Cortex of kidney (tissue), 1 donor: ENCODE measurements at regions not wholly inside any gene's neighbourhood (a gene's known extent, or its start where the extent isn't known, plus 50 kb on each side); places are given as distances from the start of the nearest gene placed in this dataset.
"Not testable (repeated sequence)": the region's sequence is repeated elsewhere in the genome, so short reads cannot be mapped to it uniquely, and the experiment has no call there.

Experiments
- DNase-seq: peaks from one replicate; lab custom pipeline; 2025; lab: John Stamatoyannopoulos, UW

DNA sequence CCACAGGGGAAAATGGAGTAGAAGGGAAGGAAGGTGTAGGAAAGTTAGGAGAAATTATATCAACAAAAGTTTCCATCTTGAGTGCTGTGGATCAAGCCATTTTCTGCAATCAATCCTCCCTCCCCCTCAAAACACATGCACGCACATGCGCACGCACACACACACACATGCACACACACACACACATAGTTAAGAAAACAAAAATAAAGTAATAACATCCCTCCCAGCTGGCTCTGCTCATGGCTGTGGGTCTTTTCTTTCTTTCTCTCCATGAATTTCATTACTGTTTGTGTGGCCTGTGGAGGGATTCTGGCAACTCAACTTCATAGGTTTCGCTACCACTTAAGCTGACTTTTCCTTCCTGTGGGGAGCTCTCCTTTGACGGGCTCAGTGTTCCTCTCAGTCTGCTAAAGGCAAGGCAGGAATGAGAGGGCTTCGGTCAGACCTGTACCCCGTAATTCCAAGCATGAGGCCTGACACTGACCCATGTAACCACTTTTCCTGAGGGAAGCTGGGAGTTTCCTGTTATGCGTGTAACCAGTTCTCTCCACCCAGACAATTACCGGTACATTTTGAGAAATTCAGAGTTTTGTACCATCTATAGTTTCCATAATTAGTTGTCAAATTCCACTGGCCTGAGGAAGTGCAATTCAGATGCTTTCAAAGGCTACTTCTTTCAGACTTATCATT, 79.8 kb downstream of the ZNF92 start:
- DNase-seq, result no peak

DNA sequence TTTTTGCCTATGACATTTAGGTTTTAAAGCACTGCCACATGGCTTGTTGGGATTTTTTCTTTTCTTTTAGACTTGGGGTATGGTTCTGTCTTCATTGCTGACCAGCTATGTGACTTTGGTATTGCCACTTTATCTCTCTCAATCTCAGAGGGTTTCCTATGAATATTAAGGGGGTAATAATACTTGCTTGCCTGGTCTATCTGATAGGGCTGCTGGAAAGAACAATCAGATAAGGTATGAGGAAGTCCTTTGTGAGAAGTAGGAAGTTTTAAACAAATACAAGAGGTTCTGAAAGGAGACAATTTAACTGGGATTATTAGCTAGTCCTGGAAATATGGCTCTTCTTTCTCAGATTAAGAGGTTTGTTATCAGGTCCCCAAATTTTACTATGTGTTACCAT, 80.8 kb downstream of the ZNF92 start:
- DNase-seq, result no peak

DNA sequence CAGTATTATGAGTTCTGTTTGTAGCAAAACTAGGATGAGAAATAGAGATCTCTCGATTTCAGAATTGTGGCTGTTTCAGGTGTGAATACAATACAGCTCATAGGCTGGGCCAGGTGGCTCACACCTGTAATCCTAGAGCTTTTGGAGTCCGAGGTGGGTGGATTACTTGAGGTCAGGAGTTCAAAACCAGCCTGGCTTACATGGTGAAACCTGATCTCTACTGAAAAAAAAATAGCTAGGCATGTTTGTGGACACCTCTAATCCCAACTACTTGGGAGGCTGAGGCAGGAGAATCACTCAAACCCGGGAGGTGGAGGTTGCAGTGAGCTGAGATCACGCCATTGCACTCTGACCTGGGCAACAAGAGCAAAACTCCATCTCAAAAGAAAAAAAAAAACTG, 81.4 kb downstream of the ZNF92 start:
- not testable (repeated sequence) for DNase-seq

DNA sequence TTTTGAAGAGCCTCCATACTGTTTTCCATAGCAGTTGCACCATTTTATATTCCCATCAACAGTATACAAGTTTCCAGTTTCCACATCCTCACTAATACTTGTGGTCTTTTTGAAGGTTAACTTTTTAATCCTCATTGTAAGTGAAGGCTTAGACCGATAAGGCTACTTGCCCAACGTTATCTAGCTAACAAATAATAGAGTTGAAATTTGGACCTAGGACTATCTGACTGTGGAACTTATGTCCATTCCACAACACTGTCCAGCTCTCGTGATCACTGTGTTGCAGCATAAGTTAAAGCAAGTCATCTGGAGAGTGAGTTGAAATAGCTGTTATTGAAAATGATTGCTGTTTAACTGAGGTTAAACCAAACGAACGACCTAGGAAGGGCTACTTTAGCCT, 84.0 kb downstream of the ZNF92 start:
- DNase-seq, result no peak

DNA sequence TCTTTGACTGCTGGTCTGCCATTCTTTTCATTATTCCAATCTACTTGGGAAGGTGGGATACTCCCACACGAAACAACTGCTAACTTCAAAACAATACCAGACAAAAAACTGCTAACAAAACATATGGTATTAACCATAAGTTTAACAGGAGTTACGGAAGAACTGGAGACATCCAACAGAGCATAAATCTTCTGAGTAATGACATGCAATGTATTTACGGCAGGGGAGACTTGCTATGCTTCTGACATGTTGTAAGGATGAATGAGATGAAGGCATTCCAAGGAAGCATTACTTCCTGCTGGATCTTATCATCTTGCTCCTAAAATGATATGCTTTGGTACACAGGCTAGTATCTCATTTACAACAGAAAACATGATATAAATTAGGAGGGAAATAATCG, 85.8 kb downstream of the ZNF92 start:
- no peak for DNase-seq

DNA sequence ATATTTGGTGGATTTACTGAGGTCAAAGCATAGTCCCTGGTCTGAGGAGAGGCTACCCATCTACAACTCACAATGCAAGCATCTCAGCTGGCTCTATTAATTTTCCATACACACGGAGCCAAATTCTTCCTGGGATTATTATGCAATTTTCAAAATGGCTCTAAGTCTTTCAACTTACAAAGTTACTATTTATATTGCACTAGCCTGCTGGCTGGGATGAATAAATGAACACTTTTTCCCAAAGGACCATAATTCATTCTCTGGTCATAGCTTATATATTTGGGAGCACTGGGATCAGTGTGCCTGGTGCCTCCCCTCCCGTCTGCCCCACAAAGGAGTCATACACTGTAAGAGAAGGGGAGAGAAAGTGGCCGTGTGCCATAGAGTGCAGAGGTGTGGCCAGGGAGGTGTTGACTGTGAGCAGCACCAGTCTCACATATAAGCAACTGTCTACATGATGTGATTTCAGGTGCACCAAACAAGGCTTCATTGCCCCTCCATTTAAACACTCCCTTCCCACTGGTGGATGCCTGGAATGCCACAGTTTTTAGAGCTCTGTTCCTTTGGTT, 88.6 kb downstream of the ZNF92 start:
- no peak for DNase-seq

DNA sequence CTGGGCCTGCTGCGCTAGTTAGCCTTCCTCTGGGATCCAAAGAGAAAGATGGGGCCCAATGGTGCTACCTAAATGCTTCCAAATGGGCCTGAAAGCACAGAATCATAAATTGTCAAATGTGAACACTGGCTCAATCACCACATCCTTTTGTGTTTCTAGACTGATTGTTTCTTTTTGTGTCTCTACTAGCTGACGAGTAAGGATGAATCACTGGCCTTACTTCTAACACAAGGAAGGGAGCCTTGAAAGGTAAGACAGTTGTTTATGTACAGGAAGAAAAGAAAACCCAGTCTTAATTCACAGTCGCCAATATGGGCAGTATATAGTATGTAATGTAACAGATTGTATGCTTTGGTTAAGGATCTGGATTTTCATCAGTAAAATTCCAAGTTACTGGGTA, 89.5 kb downstream of the ZNF92 start:
- no peak for DNase-seq

DNA sequence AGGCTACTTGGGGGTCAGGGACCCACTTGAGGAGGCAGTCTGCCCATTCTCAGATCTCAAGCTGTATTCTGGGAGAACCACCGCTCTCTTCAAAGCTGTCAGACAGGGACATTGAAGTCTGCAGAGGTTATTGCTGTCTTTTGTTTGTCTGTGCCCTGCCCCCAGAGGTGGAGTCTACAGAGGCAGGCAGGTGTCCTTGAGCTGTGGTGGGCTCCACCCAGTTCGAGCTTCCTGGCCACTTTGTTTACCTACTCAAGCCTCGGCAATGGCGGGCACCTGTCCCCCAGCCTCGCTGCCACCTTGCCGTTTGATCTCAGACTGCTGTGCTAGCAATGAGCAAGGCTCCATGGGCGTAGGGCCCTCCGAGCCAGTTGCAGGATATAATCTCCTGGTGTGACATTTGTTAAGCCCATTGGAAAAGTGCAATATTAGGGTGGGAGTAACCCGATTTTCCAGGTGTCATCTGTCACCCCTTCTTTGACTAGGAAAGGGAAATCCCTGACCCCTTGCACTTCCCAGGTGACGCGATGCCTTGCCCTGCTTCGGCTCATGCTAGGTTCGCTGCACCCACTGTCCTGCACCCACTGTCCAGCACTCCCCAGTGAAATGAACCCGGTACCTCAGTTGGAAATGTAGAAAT, 96.4 kb downstream of the ZNF92 start:
- DNase-seq, result not testable (repeated sequence)

DNA sequence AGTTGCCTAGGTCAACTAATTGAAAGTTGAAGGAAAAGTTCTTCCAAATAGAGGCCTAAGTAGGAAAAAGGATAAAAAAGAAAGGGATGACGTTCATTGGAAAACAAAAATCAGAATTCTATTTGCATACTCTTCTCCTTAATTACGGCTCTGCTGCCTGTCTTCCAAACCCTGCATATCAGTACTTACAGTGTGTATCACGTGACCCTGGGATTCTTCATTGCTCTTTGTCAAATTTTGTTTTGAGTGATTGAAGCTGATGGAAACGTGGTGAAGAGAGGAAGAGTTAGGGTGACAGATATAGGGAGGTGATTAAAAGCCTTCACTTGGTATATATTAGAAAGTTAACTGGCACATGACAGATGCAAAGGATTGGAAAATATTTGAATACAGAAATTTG, 97.9 kb downstream of the ZNF92 start:
- DNase-seq, result no peak

DNA sequence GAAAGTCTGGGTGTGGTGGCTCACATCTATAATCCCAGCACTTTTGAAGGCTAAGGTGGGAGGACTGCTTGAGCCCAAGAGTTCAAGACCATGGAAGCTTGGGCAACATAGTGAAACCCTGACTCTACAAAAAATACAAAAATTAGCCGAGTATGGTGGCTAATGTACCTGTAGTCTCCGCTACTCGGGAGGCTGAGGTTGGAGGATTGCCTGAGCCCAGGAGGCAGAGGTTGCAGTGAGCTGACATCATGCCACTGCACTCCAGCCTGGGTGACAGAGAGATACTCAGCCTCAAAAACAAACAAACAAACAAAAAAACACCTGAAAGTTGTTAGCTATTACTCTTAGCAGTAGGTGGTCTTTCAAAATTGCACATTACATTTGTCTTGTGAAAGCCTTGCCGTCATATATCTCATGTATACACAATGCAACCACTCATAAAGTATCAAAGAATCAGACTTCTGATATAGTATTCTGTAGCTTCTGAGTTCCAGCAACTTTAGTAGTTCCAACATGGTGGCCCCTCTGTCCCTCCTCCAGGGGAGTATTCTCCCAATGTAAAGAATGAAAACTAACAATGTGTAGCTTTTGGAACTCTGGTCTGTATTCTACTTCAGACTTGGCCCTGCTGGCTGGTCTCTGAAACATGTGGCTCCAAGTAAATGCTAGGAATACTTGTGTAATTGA, 101.5 kb downstream of the ZNF92 start:
- no peak for DNase-seq

DNA sequence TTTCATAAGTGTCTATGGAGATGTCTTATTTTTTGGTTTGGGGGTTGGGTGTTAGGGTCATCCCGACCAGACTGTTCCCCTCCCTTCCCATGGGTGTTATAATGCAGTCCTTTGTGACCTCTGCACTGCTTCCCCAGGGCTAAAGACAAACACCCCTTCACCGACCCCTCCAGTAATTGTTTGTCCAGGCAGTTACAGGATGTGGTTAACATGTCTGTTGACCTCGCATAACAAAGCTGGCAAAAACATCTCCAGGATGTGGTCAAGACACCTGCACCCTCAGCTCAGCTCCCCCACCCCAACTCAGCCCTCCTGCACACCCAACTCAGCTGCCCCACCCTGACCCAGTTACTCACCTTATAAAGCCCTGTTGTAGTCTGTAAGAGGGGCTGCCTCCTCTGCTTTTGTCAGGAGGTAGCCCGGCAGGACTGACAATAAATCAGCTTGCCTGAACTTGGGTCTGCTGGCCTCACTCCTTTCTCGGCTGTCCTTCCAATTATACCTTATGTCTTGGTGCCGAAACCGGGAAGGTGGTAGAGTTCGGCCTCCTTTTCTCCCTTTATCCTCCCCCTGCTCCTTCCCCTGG, 102.2 kb downstream of the ZNF92 start:
- DNase-seq, result no peak

DNA sequence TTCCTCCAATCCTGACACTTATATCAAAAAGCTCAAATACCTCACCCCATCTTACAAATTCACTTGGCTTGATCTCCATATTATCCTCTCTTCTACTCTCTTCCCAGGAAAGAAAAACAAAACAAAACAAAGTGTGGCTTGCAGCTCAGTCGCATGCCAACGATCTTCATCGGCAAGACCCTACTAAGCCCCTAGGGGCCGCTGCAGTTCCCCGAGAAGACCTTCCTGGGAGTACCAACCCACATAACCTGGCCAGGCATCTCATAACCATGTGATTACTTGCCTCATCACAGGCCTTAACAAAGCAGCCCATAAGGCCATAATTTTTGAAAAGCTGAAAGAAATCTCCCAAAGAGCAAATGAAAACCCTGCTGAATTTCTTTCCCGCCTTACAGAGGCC, 103.7 kb downstream of the ZNF92 start:
- DNase-seq, result no peak

DNA sequence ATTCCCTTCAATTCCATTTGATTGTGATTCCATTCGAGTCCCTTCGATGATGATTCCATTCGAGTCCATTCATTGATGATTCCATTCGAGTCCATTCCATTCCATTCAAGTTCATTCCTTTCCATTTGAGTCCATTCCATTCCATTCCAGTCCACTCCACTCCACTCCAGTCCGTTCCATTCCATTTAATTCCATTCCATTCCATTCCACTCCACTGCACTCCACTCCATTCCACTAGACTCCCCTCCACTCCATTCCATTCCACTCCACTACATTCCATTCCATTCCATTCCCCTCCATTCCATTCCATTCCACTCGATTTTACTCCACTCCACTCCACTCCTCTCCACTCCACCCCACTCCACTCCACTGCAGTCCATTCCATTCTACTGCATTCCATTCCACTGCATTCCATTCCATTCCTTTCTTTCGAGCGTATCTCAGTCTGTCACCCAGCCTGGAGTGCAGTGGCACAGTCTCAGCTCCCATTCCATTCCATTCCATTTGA, 115.7 kb downstream of the ZNF92 start:
- DNase-seq, result no peak

DNA sequence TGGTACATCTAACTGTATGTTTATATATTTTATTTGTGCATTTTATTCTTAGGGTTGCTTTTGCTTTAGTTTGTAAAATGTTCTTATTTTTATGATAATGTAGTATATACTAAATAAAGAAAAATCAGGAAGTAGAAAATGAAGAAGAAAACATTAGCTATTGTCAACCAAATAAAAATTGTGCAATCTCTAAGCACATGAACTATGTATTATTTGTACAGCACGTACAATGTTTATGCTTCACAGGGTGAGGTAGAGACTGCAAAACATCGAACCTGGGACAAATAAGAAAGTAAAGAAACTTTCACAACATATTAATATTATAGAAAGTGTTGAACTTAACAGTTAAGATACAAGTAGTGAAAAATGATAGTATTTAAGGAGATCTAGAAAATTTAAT, 123.0 kb downstream of the ZNF92 start:
- DNase-seq, result not testable (repeated sequence)

DNA sequence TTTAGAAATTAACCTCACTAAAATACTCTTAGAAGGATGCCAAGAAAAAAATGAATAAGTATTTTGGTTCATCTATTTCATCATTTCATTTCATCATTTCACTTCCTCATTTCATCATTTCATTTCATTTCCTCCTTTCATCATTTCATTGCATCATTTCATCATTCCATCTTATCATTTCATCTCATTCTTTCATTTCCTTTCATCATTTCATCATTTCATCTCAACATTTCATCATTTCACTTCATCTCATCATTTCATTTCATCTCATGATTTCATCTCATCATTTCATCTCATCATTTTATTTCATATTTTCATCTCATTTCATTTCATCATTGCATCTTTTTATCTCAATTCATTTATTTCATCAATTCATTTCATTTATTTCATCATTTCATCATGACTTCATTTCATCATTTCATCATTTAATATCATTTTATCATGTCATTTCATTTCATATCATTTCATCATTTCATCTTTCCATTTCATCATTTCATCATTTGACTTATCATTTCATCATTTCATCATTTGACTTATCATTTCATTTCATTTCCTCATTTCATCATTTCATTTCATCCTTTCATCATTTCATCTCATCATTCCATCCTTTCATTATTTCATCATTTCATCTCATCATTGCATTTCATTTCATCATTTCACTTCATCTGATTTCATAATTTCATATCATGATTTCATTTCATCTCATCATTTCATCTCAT, 129.9 kb downstream of the ZNF92 start:
- no peak for DNase-seq

DNA sequence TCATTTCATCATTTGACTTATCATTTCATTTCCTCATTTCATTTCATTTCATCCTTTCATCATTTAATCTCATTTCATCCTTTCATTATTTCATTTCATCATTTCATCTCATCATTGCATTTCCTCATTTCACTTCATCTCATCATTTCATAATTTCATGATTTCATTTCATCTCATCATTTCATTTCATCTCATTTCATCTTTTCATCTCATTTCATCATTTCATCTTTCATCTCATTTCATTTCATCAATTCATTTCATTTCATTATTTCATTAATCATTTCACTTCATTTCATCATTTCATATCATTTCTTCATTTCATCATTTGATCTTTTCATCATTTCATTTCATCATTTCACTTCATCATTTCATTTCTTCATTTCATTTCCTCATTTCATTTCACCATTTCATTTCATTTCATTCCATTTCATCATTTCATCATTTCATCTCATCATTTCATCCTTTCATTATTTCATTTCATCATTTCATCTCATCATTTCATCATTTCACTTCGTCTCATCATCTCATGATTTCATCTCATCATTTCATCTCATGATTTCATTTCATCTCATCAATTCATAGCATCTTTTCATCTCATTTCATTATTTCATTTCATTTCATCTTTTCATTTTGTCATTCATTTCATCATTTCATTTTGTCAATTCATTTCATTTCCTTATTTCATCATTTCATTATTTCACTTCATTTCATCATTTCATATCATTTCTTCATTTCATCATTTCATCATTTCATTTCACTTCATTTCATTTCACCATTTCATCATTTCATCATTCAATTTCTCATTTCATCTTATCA, 131.1 kb downstream of the ZNF92 start:
- not testable (repeated sequence) for DNase-seq

DNA sequence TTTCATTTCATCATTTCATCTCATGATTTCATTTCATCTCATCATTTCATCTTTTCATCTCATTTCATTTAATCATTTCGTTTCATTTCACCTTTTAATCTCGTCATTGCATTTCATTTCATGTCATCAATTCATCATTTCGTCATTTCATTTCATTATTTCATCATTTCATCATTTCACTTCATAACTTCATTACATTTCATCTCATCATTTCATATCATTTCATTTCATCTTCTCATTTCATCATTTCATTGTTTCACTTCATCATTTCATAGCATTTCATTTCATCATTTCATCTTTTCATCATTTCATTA, 131.6 kb downstream of the ZNF92 start:
- not testable (repeated sequence) for DNase-seq

DNA sequence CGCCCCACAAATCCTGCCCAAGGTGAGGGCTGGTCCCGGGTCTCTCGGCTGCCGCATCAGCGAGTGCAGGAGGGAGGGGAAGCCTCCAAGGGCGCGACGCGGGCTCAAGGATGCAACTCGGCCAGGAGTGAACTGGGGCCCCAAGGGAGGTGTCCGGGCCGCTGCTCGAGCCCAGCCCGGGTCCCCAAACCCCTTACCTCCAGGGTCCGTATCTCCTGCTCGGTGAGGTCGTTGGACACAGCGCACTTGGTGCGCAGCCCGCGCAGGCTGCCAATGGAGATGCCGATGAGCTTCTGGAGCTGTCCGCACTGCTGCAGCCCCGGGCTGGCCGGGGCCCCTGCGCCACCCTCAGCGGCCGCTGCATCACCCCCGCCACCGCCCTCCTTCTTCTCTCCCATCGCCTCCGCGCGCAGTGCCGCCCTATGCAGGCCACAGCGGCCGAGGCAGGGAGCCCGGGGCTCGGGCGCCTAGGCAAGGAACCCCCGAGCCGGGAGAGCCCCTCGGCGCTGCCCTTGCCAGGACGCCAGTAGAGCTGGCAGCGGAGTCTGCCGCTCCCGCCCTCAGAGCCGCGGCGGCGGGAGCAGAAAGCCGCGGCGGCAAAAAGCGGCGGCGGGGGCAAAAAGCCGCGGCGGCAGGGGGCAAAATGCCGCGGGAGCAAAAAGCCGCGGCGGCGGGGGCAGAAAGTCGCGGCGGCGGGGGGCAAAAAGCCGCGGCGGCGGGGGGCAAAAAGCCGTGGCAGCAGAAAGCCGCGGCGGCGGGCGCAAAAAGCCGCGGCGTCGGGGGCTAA, 135.1 kb downstream of the ZNF92 start:
- DNase-seq, result not testable (repeated sequence)

DNA sequence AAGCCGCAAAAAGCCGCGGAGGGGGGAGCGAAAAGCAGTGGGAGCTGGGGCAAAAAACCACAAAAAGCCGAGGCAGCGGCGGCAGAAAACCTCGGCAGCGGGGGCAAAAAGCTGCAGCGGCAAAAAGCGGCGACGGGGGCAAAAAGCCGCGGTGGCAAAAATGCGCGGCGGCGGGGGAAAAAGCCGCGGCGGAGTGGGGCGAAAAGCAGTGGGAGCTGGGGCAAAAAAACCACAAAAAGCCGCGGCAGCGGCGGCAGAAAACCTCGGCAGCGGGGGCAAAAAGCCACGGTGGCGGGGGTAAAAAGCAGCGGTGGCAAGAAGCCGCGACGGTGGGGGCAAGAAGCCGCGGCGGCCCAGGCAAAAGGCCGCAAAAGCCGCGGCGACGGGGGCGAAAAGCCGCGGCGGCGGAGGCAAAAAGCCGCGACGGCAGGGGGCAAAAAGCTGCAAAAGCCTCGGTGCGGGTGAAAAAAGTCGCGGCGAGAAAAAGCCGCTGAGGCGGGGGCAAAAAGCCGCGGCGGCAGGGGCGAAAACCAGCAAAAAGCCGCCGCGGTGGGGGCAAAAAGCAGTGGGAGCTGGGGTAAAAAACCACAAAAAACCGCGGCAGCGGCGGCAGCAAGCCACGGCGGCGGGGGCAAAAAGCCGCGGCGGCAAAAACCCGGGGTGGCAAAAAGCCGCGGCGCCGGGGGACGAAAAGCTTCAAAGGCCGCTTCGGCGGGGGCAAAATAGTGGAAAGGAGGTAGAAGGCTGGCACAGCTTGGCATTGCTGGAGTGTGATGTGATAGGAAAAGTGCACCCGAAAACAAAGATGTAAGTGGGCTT, 135.9 kb downstream of the ZNF92 start:
- DNase-seq, result no peak
